CD4-positive, alpha-beta memory T cell (primary cell): ENCODE measurements at regions not wholly inside any gene's neighbourhood (a gene's known extent, or its start where the extent isn't known, plus 50 kb on each side); places are given as distances from the start of the nearest gene placed in this dataset.
"Not testable (repeated sequence)": the region's sequence is repeated elsewhere in the genome, so short reads cannot be mapped to it uniquely, and the experiment has no call there.

Experiments
- CTCF ChIA-PET: fragments of 350-600 bp; sonication (Branson Sonifier 250); formaldehyde crosslinking; loops from one replicate; lab custom pipeline; 2021; ENCODE audit warnings: inconsistent platforms; ENCODE audit not compliant: partially characterized antibody; lab: Charles Lee
- POLR2A ChIA-PET: fragments of 350-600 bp; sonication (Branson Sonifier 250); formaldehyde crosslinking; loops from one replicate; lab custom pipeline; 2021; ENCODE audit not compliant: partially characterized antibody; lab: Charles Lee
- DNase-seq, 5 donors: peaks; one replicate each; pipeline versions ENCODE4 v3.0.0 to v3.0.0-alpha.2; 2020 to 2022; ENCODE audit warnings: mixed read lengths in 1 of 5
- H3K27ac ChIP-seq: one replicate; pipeline ENCODE4 v1.7.0; 2013; ENCODE audit warnings: low read depth, low read length
- H3K27me3 ChIP-seq: 2 replicates; pipeline ENCODE4 v1.7.0; 2013; ENCODE audit warnings: mild to moderate bottlenecking, low read length, moderate library complexity; ENCODE audit not compliant: insufficient read depth
- H3K36me3 ChIP-seq: 2 replicates; pipeline ENCODE4 v1.7.0; 2013; ENCODE audit warnings: mild to moderate bottlenecking, low read length, moderate library complexity; ENCODE audit not compliant: insufficient read depth
- H3K4me1 ChIP-seq: 2 replicates; pipeline ENCODE4 v1.7.0; 2013; ENCODE audit warnings: mild to moderate bottlenecking, low read length, moderate library complexity; ENCODE audit not compliant: insufficient read depth
- H3K4me3 ChIP-seq, 2 donors: one replicate each; pipeline ENCODE4 v1.7.0; 2013; ENCODE audit warnings: low read length in 2 of 2, mild to moderate bottlenecking in 1 of 2
- H3K9me3 ChIP-seq, 2 donors: one replicate each; pipeline ENCODE4 v1.7.0; 2013; ENCODE audit warnings: low read length in 2 of 2, control low read depth in 1 of 2; ENCODE audit not compliant: control insufficient read depth in 1 of 2
- H3K27ac Mint-ChIP-seq, 7 donors: one replicate each; pipeline ENCODE4 v1.8.0; 2020 to 2021; ENCODE audit warnings: mixed read lengths in 7 of 7, mild to moderate bottlenecking in 6 of 7, inconsistent platforms in 3 of 7, moderate library complexity in 3 of 7
- H3K27me3 Mint-ChIP-seq, 2 donors: one replicate each; pipeline ENCODE4 v1.8.0; 2020 to 2021; ENCODE audit warnings: mixed read lengths in 2 of 2
- H3K36me3 Mint-ChIP-seq, 2 donors: one replicate each; pipeline ENCODE4 v1.8.0; 2020 to 2021; ENCODE audit warnings: mixed read lengths in 2 of 2, inconsistent platforms in 1 of 2, mild to moderate bottlenecking in 1 of 2
- H3K4me1 Mint-ChIP-seq, 4 donors: one replicate each; pipeline ENCODE4 v1.8.0; 2020 to 2021; ENCODE audit warnings: mixed read lengths in 4 of 4, mild to moderate bottlenecking in 1 of 4
- H3K4me3 Mint-ChIP-seq, 8 donors: one replicate each; pipeline ENCODE4 v1.8.0; 2020 to 2021; ENCODE audit warnings: mixed read lengths in 8 of 8, mild to moderate bottlenecking in 7 of 8, moderate library complexity in 6 of 8, inconsistent platforms in 3 of 8
- H3K9me3 Mint-ChIP-seq, 8 donors: one replicate each; pipeline ENCODE4 v1.8.0; 2020 to 2021; ENCODE audit warnings: mixed read lengths in 8 of 8, mild to moderate bottlenecking in 5 of 8, inconsistent platforms in 3 of 8, moderate library complexity in 1 of 8
- intact Hi-C: fragments of 100-400 bp; cut with micrococcal nuclease; formaldehyde crosslinking; loops from one replicate; pipeline ENCODE4 v1.15.1; 2023

GRCh38 chr16:18148132-18148531 is 188.4 kb downstream of the NPIPA8 start:
- H3K4me3 Mint-ChIP-seq, H3K4me1 Mint-ChIP-seq, DNase-seq, H3K9me3 ChIP-seq, H3K9me3 Mint-ChIP-seq, H3K27ac Mint-ChIP-seq, H3K27me3 ChIP-seq, H3K36me3 ChIP-seq, H3K27ac ChIP-seq, CTCF ChIA-PET, H3K36me3 Mint-ChIP-seq, POLR2A ChIA-PET, H3K4me3 ChIP-seq, intact Hi-C loops, H3K4me1 ChIP-seq, H3K27me3 Mint-ChIP-seq: not testable (repeated sequence)

GRCh38 chr16:18146601-18147142 is 189.9 kb downstream of the NPIPA8 start:
- H3K27me3 ChIP-seq, DNase-seq, H3K4me1 ChIP-seq, H3K36me3 Mint-ChIP-seq, H3K27ac Mint-ChIP-seq, H3K9me3 Mint-ChIP-seq, H3K27me3 Mint-ChIP-seq, intact Hi-C loops, CTCF ChIA-PET, H3K9me3 ChIP-seq, H3K4me3 ChIP-seq, H3K4me1 Mint-ChIP-seq, H3K27ac ChIP-seq, H3K36me3 ChIP-seq, POLR2A ChIA-PET, H3K4me3 Mint-ChIP-seq: not testable (repeated sequence)

DNA sequence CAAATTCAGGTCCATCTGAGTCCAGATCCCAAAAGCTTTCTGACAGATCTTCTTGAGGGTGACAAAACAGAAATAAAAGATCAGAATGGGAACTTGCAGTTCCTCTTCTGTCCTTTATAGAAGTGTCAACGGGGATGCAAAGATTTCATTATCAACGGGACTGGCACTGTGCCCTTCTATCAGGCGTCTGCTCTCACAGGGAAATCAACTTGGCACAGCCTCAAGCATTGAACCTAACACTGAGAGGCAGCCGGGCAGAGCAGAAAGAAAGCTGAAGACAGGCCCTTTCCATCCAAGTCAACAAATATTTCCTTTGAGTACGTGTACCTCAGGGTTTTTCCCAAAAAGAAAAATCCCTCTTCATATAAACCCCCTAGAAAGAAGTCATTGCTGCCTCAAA is 194.5 kb downstream of the NPIPA8 start:
- H3K27me3 Mint-ChIP-seq, intact Hi-C loops, H3K4me1 ChIP-seq, H3K27ac ChIP-seq, H3K9me3 ChIP-seq, POLR2A ChIA-PET, CTCF ChIA-PET, H3K4me1 Mint-ChIP-seq, H3K36me3 Mint-ChIP-seq, H3K27me3 ChIP-seq, DNase-seq, H3K9me3 Mint-ChIP-seq, H3K36me3 ChIP-seq, H3K27ac Mint-ChIP-seq, H3K4me3 ChIP-seq, H3K4me3 Mint-ChIP-seq: not testable (repeated sequence)

GRCh38 chr16:18136288-18136687 is 200.2 kb downstream of the NPIPA8 start:
- H3K27ac Mint-ChIP-seq, H3K27me3 Mint-ChIP-seq, H3K4me1 ChIP-seq, H3K36me3 ChIP-seq, H3K36me3 Mint-ChIP-seq, H3K4me3 Mint-ChIP-seq, DNase-seq, H3K27ac ChIP-seq, H3K27me3 ChIP-seq, POLR2A ChIA-PET, intact Hi-C loops, H3K4me1 Mint-ChIP-seq, CTCF ChIA-PET, H3K9me3 ChIP-seq, H3K4me3 ChIP-seq, H3K9me3 Mint-ChIP-seq: not testable (repeated sequence)

DNA sequence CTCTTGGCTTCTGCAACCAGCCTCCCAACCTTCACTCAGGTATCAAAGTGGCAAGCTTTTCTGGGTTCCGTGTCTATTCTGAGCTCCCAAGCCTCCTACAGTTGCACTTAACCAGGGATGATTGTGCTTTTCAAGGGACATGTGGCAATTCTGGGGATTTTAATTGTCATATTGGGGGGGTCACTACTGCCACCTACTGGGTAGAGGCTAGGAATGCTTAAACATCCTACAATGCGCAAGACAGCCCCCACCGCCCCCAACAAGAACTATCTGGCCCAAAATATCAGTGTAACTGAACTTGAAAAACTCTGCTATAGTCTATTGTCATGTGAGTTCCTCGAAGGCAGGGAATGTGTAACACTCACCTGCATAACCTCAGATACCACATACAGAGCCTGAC is 201.5 kb downstream of the NPIPA8 start:
- H3K4me3 Mint-ChIP-seq, H3K9me3 Mint-ChIP-seq, H3K27ac ChIP-seq, H3K27me3 ChIP-seq, CTCF ChIA-PET, H3K9me3 ChIP-seq, POLR2A ChIA-PET, H3K27me3 Mint-ChIP-seq, intact Hi-C loops, H3K36me3 Mint-ChIP-seq, H3K4me1 Mint-ChIP-seq, H3K4me3 ChIP-seq, H3K27ac Mint-ChIP-seq, H3K36me3 ChIP-seq, DNase-seq, H3K4me1 ChIP-seq: not testable (repeated sequence)

GRCh38 chr16:18131587-18131986 is 204.9 kb downstream of the NPIPA8 start:
- H3K27me3 Mint-ChIP-seq, H3K4me3 Mint-ChIP-seq, H3K4me1 Mint-ChIP-seq, H3K4me1 ChIP-seq, H3K36me3 Mint-ChIP-seq, H3K36me3 ChIP-seq, CTCF ChIA-PET, H3K9me3 Mint-ChIP-seq, intact Hi-C loops, H3K27ac ChIP-seq, POLR2A ChIA-PET, H3K9me3 ChIP-seq, H3K27ac Mint-ChIP-seq, H3K27me3 ChIP-seq, H3K4me3 ChIP-seq: not testable (repeated sequence)
- peak in 1 of 5 donors; percentile 11 for DNase-seq

DNA sequence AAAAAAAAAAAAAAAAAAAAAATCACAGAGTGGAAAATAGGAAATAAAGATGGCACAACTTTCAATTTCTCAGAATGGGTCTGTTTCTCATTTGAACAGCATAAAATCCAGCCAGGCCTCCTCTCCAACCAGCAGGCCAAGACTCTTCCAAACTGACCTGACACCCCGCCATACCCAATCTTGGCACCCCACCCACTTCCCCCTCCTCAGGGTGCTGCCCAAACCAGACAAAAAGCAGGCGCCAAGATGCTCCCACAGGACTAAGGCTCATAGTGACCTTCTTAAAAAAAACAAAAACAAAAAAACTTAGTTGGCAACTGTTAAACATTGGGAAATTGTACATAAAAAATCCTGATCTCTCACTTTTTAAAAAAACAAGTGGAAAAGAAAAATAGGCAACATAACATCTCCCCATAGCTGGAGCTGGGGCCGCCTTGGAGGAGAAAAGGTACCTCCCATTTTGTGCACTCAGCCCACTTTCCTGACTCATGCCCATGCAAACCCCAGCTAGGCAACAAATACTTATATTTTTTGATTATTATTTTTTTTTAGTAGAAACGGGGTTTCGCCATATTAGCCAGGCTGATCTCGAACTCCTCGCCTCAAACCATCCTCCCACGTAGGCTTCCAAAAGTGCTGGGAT is 205.9 kb downstream of the NPIPA8 start:
- H3K27me3 Mint-ChIP-seq, H3K9me3 Mint-ChIP-seq, H3K4me3 Mint-ChIP-seq, H3K4me1 ChIP-seq, H3K4me1 Mint-ChIP-seq, DNase-seq, H3K9me3 ChIP-seq, CTCF ChIA-PET, H3K27me3 ChIP-seq, H3K27ac Mint-ChIP-seq, POLR2A ChIA-PET, H3K4me3 ChIP-seq, H3K36me3 Mint-ChIP-seq, H3K27ac ChIP-seq, H3K36me3 ChIP-seq, intact Hi-C loops: not testable (repeated sequence)

DNA sequence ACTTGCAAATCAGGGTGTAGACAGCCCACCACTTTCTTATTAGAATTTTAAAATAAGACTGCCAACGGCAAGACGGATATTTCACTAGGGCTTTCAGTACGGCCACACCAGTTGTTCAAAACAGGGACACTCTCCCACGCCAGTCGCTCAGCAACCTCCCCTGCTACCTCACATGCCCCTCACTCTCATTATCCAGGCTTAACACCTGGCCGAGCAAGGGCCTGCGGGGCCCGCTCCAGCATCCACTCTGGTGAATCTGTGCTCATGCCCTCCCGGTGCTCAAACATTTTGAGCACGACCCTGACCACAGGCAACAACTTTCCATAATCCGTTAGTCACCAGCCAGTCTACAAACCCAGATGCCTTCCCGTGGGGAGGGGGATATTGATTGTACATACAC is 209.5 kb downstream of the NPIPA8 start:
- intact Hi-C loops, H3K36me3 Mint-ChIP-seq, H3K36me3 ChIP-seq, H3K9me3 Mint-ChIP-seq, H3K4me3 Mint-ChIP-seq, H3K4me1 ChIP-seq, H3K9me3 ChIP-seq, H3K27me3 ChIP-seq, H3K27me3 Mint-ChIP-seq, DNase-seq, H3K27ac ChIP-seq, H3K4me1 Mint-ChIP-seq, H3K4me3 ChIP-seq, POLR2A ChIA-PET, H3K27ac Mint-ChIP-seq, CTCF ChIA-PET: not testable (repeated sequence)
